Stimulated activated naive CD4-positive, alpha-beta T cell (primary cell): ENCODE measurements at regions not wholly inside any gene's neighbourhood (a gene's known extent, or its start where the extent isn't known, plus 50 kb on each side); places are given as distances from the start of the nearest gene placed in this dataset.

Experiments
- DNase-seq, 6 experiments: peaks; one replicate each; lab custom pipeline; 2025; lab: John Stamatoyannopoulos, UW

- DNase-seq, result no peak
Observed at GRCh38 chr3:59653405-59654122, 603.7 kb upstream of the CFAP20DC start.

- no peak for DNase-seq
Observed at GRCh38 chr3:59644479-59645402, 594.9 kb upstream of the CFAP20DC start.

- no peak for DNase-seq
Observed at GRCh38 chr3:59641169-59641899, 591.5 kb upstream of the CFAP20DC start.

- no peak for DNase-seq
Observed at GRCh38 chr3:59632760-59633573, 583.1 kb upstream of the CFAP20DC start.

GRCh38 chr3:59631482-59631881, 581.7 kb upstream of the CFAP20DC start:
- DNase-seq, result no peak

- DNase-seq, result no peak
Observed at GRCh38 chr3:59621037-59621436, 571.2 kb upstream of the CFAP20DC start.

GRCh38 chr3:59620325-59620724, 570.5 kb upstream of the CFAP20DC start:
- no peak for DNase-seq

- no peak for DNase-seq
Observed at GRCh38 chr3:59612444-59612715, 562.6 kb upstream of the CFAP20DC start.

GRCh38 chr3:59611649-59612443, 562.0 kb upstream of the CFAP20DC start:
- DNase-seq, result no peak

GRCh38 chr3:59609657-59610348, 560.0 kb upstream of the CFAP20DC start:
- no peak for DNase-seq

- DNase-seq, result no peak
Observed at GRCh38 chr3:59608356-59608755, 558.5 kb upstream of the CFAP20DC start.

- no peak for DNase-seq
Observed at GRCh38 chr3:59607656-59608055, 557.8 kb upstream of the CFAP20DC start.

- no peak for DNase-seq
Observed at GRCh38 chr3:59606638-59607266, 556.9 kb upstream of the CFAP20DC start.

GRCh38 chr3:59605944-59606534, 556.2 kb upstream of the CFAP20DC start:
- no peak for DNase-seq

- no peak for DNase-seq
Observed at GRCh38 chr3:59605318-59605717, 555.5 kb upstream of the CFAP20DC start.

- no peak for DNase-seq
Observed at GRCh38 chr3:59601486-59601885, 551.7 kb upstream of the CFAP20DC start.

- DNase-seq, result no peak
Observed at GRCh38 chr3:59600631-59601030, 550.8 kb upstream of the CFAP20DC start.

- no peak for DNase-seq
Observed at GRCh38 chr3:59596741-59597140, 546.9 kb upstream of the CFAP20DC start.

- DNase-seq, result no peak
Observed at GRCh38 chr3:59595830-59596229, 546.0 kb upstream of the CFAP20DC start.

GRCh38 chr3:59593380-59593779, 543.6 kb upstream of the CFAP20DC start:
- DNase-seq, result no peak
